Activated CD4-positive, alpha-beta T cell treated with anti-CD3 and anti-CD28 coated beads, Interleukin-2, amount 50 U/mL, for 48 hours (primary cell): ENCODE measurements at regions not wholly inside any gene's neighbourhood (a gene's known extent, or its start where the extent isn't known, plus 50 kb on each side); places are given as distances from the start of the nearest gene placed in this dataset.
"Not testable (repeated sequence)": the region's sequence is repeated elsewhere in the genome, so short reads cannot be mapped to it uniquely, and the experiment has no call there.

ENCODE experiments used
- DNase-seq, 2 experiments: peaks; one replicate each; pipeline ENCODE4 v3.0.0-alpha.2; 2020

GRCh38 chr10:30696416-30697185 lies 67.0 kb upstream of the LYZL2 start:
- not testable (repeated sequence) for DNase-seq

- DNase-seq = peak; percentile 77 to 84
Measured at GRCh38 chr10:30695481-30696236, 66.1 kb upstream of the LYZL2 start.

- peak in 1 of 2 experiments; percentile 51 for DNase-seq
Measured at GRCh38 chr10:30694518-30695228, 65.1 kb upstream of the LYZL2 start.

DNA sequence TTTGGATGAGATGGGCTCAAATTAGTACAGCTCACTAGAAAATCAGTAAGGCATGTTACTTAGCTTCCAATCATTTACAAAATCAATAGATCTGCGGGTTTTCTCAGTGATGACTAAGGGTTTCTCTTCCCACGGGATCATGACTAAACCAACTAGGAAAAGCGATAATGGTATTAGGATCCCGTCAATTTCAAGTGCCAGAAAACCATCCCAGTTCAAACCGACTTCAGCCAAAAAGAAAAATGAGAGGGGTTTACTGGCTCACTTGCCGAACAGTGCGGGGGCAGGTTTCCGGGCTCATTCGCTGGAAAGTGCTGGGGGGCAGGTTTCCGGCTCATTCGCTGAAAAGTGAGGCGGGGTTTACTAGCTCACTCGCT lies 62.1 kb upstream of the LYZL2 start:
- peak in 1 of 2 experiments; percentile 14 for DNase-seq

GRCh38 chr10:30690948-30691638 lies 61.5 kb upstream of the LYZL2 start:
- peak in 1 of 2 experiments; percentile 1 for DNase-seq

- peak in 1 of 2 experiments; percentile 20 for DNase-seq
Measured at GRCh38 chr10:30688456-30688855, 58.9 kb upstream of the LYZL2 start.

GRCh38 chr10:30687698-30688213 lies 58.2 kb upstream of the LYZL2 start:
- peak; percentile 92 to 95 for DNase-seq

GRCh38 chr10:30686708-30687107 lies 57.2 kb upstream of the LYZL2 start:
- no peak for DNase-seq

- no peak for DNase-seq
Measured at GRCh38 chr10:30683496-30683895, 53.9 kb upstream of the LYZL2 start.

DNA sequence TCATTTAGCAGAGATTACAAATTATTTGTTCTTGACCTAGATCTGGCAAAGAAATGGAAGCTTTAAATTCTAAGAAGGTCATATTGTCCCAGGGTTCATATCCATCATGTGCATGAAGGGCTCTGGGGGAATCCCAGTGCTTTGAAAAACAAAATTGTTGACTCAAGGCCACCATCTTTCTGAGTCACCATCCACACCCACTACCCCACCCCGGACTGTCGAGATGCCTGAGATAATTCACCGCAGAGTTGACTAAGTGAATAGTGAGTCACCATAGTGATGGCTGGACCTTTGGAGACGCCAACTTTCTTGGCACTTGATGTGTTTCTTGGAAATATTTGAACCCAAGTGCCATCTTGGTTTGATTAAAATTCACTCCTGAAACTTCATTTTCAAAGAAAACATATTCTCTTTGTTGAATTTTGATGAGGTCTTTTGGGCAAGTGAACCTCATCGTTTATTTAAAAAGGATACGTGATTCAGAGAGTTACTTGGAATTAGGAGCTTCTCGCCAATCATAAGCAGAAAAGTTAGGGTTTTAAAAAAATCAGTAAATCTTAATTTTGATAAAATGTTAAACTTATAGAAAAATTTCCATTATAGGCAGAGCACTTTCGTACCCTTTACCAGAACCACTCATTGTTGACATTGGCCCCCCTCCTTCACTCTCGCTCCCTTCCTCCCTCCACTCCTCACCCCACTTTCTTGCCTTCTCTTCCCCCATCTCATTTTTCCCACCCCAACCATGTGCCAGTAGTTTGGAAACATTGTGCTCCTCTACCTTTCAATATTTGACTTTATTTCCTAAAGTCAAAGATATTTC lies 53.0 kb upstream of the LYZL2 start:
- DNase-seq = peak; percentile 80 to 85

DNA sequence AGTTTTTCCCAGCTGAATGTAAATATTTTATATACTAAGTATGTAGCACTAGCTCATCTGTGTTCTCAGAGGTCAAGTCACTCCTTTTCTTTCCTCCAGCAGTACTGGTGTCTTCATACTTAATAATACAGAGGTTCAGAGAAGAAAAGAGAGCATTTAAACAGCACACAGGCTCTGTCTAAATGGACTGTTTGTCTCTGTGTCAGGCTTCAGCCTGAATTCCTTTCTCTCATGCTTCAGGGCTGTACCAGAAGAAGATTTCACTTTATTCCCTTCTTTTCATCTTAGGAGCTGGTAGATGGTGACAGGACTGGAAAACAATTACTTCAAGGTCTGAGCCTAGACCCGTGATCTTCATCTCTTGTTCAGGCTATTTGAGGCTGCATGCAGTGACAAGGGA lies 51.4 kb upstream of the LYZL2 start:
- DNase-seq = no peak
